Nephron (organoid): ENCODE measurements at regions not wholly inside any gene's neighbourhood (a gene's known extent, or its start where the extent isn't known, plus 50 kb on each side); places are given as distances from the start of the nearest gene placed in this dataset.
A peak's percentile ranks its signal among the peaks of the same experiment; 100 is the strongest.
"Not testable (repeated sequence)": the region's sequence is repeated elsewhere in the genome, so short reads cannot be mapped to it uniquely, and the experiment has no call there.

ENCODE experiments used
- H3K27ac Mint-ChIP-seq, 3 experiments: 2 replicates each; pipeline ENCODE4 v1.8.0; 2020; ENCODE audit warnings: mixed read lengths in 3 of 3, mild to moderate bottlenecking in 2 of 3, moderate library complexity in 1 of 3
- H3K27me3 Mint-ChIP-seq: 2 replicates; pipeline ENCODE4 v1.8.0; 2021; ENCODE audit warnings: low read depth, mild to moderate bottlenecking, moderate library complexity, mixed read lengths
- H3K36me3 Mint-ChIP-seq: 2 replicates; pipeline ENCODE4 v1.8.0; 2020; ENCODE audit warnings: low read depth, mixed read lengths
- H3K4me1 Mint-ChIP-seq: 2 replicates; pipeline ENCODE4 v1.8.0; 2020; ENCODE audit warnings: mixed read lengths
- H3K4me3 Mint-ChIP-seq, 3 experiments: 2 replicates each; pipeline ENCODE4 v1.8.0; 2020; ENCODE audit warnings: mild to moderate bottlenecking in 3 of 3, mixed read lengths in 3 of 3, moderate library complexity in 2 of 3
- H3K9me3 Mint-ChIP-seq: 2 replicates; pipeline ENCODE4 v1.8.0; 2020; ENCODE audit warnings: mixed read lengths
- TF ChIP-seq, protein P1 (sequence below), 3 experiments: fragments of 200-600 bp; sonication (generic); IDR thresholded peaks; one replicate each; pipeline ENCODE4 v1.5.0; 2021; ENCODE audit warnings: antibody characterized with exemption in 3 of 3; ENCODE audit not compliant: unreplicated experiment in 3 of 3

DNA sequence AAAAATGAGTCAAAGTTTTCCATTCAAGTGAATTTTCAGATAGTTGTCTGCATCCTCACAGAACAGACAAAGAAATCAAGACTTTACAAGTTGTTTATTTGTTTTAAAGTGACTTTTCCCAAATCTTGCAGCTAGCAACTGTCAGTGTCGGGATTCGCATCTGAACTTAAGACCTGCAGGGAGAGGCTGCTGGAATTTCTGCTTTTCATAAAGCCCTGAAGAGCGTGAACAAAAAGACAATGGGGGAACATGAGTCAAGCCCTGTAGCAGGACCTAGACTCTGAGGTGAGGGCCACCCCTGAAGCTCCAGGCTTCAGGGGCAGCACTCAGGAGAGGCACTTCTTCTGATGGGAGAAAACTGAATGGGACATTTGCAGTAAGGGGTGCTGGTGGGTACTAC is 108.2 kb upstream of the CTAGE1 start:
- H3K4me3 Mint-ChIP-seq: no peak overlapping the region
- peaks cover 2% of the 10 kb centered on the region for H3K9me3 Mint-ChIP-seq
- H3K4me1 Mint-ChIP-seq: peaks cover 6% of the 10 kb centered on the region
- no peaks in the 10 kb centered on the region for H3K36me3 Mint-ChIP-seq
- H3K27me3 Mint-ChIP-seq: no peaks in the 10 kb centered on the region
- H3K27ac Mint-ChIP-seq: no peak overlapping the region
- TF ChIP-seq, protein P1, sequence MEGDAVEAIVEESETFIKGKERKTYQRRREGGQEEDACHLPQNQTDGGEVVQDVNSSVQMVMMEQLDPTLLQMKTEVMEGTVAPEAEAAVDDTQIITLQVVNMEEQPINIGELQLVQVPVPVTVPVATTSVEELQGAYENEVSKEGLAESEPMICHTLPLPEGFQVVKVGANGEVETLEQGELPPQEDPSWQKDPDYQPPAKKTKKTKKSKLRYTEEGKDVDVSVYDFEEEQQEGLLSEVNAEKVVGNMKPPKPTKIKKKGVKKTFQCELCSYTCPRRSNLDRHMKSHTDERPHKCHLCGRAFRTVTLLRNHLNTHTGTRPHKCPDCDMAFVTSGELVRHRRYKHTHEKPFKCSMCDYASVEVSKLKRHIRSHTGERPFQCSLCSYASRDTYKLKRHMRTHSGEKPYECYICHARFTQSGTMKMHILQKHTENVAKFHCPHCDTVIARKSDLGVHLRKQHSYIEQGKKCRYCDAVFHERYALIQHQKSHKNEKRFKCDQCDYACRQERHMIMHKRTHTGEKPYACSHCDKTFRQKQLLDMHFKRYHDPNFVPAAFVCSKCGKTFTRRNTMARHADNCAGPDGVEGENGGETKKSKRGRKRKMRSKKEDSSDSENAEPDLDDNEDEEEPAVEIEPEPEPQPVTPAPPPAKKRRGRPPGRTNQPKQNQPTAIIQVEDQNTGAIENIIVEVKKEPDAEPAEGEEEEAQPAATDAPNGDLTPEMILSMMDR (IDR thresholded peaks at IDR 0.05; ENCODE audit: unreplicated experiment in 3 of 3): no peak

DNA sequence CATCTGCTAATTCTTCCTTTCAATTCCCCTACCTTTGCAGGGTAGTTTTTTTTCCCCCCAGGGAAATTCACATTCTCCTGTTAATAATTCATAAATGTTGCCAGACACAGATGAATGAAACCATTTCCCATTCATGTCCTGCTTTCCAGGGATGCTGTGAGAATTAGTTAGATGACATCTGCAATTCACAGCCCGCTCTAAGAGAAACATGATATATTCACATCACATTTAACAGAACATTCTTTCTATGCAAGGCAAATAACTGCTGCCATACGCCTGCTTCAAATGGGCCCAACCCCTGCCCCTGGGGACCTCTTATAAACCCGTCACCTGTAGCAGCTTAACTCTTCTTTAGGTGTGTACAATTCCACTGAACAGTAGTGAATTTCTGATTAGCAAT is 110.6 kb upstream of the CTAGE1 start:
- Mint-ChIP-seq H3K4me1 (no peaks in the 10 kb centered on the region), H3K4me3 (no peak overlapping the region), H3K9me3 (peaks cover 5% of the 10 kb centered on the region), H3K27ac (no peak overlapping the region), H3K27me3 (no peaks in the 10 kb centered on the region), H3K36me3 (no peaks in the 10 kb centered on the region)
- TF ChIP-seq, protein P1 (IDR thresholded peaks at IDR 0.05; ENCODE audit: unreplicated experiment in 3 of 3): no peak

DNA sequence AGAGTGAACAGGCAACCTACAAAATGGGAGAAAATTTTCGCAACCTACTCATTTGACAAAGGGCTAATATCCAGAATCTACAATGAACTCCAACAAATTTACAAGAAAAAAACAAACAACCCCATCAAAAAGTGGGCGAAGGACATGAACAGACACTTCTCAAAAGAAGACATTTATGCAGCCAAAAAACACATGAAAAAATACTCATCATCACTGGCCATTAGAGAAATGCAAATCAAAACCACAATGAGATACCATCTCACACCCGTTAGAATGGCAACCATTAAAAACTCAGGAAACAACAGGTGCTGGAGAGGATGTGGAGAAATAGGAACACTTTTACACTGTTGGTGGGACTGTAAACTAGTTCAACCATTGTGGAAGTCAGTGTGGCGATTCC is 117.0 kb upstream of the CTAGE1 start:
- H3K4me3 Mint-ChIP-seq, H3K9me3 Mint-ChIP-seq, H3K27ac Mint-ChIP-seq, H3K27me3 Mint-ChIP-seq, H3K36me3 Mint-ChIP-seq: not testable (repeated sequence)
- peaks cover 10% of the 10 kb centered on the region for H3K4me1 Mint-ChIP-seq

DNA sequence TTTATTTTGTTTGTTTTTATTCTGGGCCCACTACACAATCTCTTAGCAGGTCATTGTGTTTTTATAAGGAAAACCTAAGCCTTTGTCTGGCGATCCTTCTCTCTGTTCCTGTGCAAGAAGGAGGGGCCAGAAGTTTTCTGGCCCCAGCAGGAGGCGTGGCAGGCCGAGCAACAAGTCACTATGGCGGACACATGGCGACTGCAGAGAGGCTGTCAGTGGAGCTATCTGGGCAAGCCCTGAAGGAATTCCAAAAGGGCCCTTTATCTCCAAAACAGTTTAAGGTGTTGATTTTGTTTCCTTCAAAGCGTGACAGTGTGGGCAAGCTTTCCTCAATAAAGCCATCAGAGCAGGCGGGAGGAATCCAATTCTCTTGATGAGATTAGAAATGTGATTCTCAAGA is 118.8 kb upstream of the CTAGE1 start:
- peaks cover 10% of the 10 kb centered on the region for H3K4me1 Mint-ChIP-seq
- TF ChIP-seq, protein P1 (IDR thresholded peaks at IDR 0.05; ENCODE audit: unreplicated experiment in 3 of 3): no peak
- no peak overlapping the region for H3K4me3 Mint-ChIP-seq

DNA sequence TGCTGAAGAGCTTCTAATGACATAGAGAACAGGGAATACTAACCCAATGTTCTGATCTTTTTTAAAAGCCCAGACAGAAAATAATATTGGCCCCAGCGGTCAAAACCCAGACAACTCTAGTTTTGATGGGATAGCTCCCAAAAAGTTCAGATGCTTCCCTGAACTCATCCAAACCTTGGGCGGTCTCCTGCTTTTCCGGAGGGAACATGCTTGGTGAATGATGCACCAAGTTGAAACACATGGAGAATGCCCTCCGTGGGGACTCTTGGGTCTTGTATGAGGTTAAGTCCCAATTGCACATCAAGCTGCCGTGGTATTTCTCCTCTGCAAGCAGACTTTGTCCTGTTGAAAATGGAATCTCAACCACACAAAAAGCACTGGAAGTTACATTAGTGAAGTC is 120.7 kb upstream of the CTAGE1 start:
- TF ChIP-seq, protein P1 (IDR thresholded peaks at IDR 0.05; ENCODE audit: unreplicated experiment in 3 of 3): no peak
- Mint-ChIP-seq H3K4me1 (peaks cover 17% of the 10 kb centered on the region), H3K9me3 (no peaks in the 10 kb centered on the region), H3K4me3 (no peak overlapping the region), H3K27ac (peak overlapping the region in 2 of 3 experiments; percentile 78 to 85), H3K36me3 (no peaks in the 10 kb centered on the region), H3K27me3 (no peaks in the 10 kb centered on the region)

More for the DNA sequence above, 118.8 kb upstream of the CTAGE1 start:
- Mint-ChIP-seq H3K27me3 (no peaks in the 10 kb centered on the region), H3K27ac (peak overlapping the region in 2 of 3 experiments; percentile 2 to 37), H3K36me3 (no peaks in the 10 kb centered on the region), H3K9me3 (no peaks in the 10 kb centered on the region)

DNA sequence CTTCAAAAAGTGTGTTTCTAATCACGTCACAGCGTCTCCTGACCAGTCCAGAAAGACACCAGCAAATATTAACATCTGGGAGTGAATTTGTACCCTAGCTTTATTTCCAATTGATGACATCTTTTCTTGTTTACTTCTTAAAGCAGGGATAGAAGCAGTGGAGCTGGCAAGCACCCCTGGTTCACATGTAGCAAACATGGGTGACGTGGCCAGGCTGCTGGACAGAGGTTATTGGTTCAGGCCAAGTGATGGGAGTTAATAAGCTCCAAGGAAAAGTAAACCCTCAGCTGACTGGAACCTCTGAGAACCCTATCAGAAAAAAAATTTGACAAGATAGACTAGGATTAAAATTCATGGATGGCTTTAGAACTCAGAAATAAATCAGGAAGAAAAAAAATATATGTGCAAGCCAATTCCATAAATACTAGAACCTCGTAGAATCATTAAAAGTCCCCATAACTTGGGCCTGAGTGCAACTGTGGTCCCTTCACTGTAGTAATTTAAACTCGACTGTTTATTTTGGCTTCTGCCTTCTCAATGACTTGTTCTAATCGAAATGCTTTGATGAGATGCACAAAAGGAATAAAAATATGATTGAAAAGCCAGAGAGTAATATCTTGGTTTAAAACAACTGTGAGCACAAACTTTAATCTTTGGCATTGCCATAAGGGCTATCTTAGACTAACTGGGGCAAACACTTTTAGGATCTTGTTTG is 121.5 kb upstream of the CTAGE1 start:
- Mint-ChIP-seq H3K27me3 (no peaks in the 10 kb centered on the region), H3K4me3 (no peak overlapping the region), H3K4me1 (peaks cover 25% of the 10 kb centered on the region), H3K27ac (peak overlapping the region; percentile 54 to 85 (median 78)), H3K36me3 (no peaks in the 10 kb centered on the region), H3K9me3 (no peaks in the 10 kb centered on the region)
- TF ChIP-seq, protein P1 (IDR thresholded peaks at IDR 0.05; ENCODE audit: unreplicated experiment in 3 of 3): no peak
